ENCODE measurements at regions not wholly inside any gene's neighbourhood (a gene's known extent, or its start where the extent isn't known, plus 50 kb on each side); places are given as distances from the start of the nearest gene placed in this dataset.

- no peak for TF ChIP-seq POLR2A (IDR thresholded peaks at IDR 0.05; ENCODE audit: extremely low read depth, insufficient read length)
- TF ChIP-seq, protein P1, sequence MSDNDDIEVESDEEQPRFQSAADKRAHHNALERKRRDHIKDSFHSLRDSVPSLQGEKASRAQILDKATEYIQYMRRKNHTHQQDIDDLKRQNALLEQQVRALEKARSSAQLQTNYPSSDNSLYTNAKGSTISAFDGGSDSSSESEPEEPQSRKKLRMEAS (IDR thresholded peaks at IDR 0.05; ENCODE audit: low read depth, low read length), result no peak
These were observed 85.3 kb upstream of the COX7C start for GRCh38 chr5:86532429-86532828.

Measured in NB4 (cell line).